ENCODE measurements at regions not wholly inside any gene's neighbourhood (a gene's known extent, or its start where the extent isn't known, plus 50 kb on each side); places are given as distances from the start of the nearest gene placed in this dataset.

GRCh38 chr13:99808786-99809185 lies 162.8 kb downstream of the ZIC5 start:
- TF ChIP-seq POLR2A (IDR thresholded peaks at IDR 0.05; ENCODE audit: extremely low read depth, insufficient read length) (no peak), CTCF (IDR thresholded peaks at IDR 0.05; ENCODE audit: low read depth, low read length) (no peak), MYC (IDR thresholded peaks at IDR 0.05; ENCODE audit: low read depth, low read length) (no peak), MAX (IDR thresholded peaks at IDR 0.05; ENCODE audit: low read depth, low read length) (no peak)
